ENCODE measurements at regions not wholly inside any gene's neighbourhood (a gene's known extent, or its start where the extent isn't known, plus 50 kb on each side); places are given as distances from the start of the nearest gene placed in this dataset.

DNA sequence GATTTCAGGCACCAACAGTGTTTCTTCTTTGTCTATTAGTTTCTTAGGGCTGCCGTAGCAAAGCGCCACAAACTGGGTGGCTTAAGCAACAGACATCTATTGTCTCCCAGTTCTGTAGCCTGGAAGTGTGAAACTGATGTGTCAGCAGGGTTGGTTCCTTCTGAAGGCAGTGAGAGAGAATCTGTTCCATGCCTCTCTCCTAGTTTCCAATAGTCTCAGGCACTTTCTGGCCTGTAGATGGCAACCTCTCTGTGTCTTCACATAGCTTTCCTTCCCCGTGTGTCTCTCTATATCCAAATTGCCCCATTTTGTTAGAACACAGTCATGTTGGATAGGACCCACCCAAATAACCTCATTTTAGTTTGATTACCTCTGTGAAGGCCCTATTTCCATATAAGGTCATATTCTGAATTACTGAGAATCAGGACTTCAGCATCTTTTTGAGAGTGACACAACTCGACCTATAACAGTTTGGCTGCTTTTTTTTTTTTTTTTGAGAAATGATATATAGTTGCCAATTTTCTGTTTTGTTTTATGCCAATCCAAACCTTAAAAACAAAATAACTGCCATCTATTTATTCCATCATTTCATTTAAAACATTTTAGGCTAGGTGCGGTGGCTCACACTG is 108.2 kb downstream of the SLC36A4 start:
- peak; percentile 20 to 48 (median 44); a peak in 3 of 6 replicates for TF ChIP-seq CTCF (IDR thresholded peaks at IDR 0.05 in 2 of 3, conservative IDR thresholded peaks at IDR 0.05 in 1 of 3; ENCODE audit: insufficient read depth in 2 of 3, low read depth in 1 of 3, low read length in 3 of 3)
- TF ChIP-seq C11orf30 (IDR thresholded peaks at IDR 0.05; ENCODE audit: low read depth): peak; percentile 75
- no peak for TF ChIP-seq HMGN3 (IDR thresholded peaks at IDR 0.05; ENCODE audit: borderline replicate concordance, extremely low read depth, insufficient read length, low read depth, low read length)
- peak; percentile 74 for TF ChIP-seq ZNF316 (IDR thresholded peaks at IDR 0.05)
- no peak for TF ChIP-seq MNT (conservative IDR thresholded peaks at IDR 0.05)
- TF ChIP-seq HNRNPUL1 (IDR thresholded peaks at IDR 0.05; ENCODE audit: low read length): no peak
- TF ChIP-seq KAT7 (CRISPR knock-in tag; IDR thresholded peaks at IDR 0.05; ENCODE audit: borderline replicate concordance): no peak
- TF ChIP-seq, protein P1, sequence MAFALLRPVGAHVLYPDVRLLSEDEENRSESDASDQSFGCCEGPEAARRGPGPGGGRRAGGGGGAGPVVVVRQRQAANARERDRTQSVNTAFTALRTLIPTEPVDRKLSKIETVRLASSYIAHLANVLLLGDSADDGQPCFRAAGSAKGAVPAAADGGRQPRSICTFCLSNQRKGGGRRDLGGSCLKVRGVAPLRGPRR (CRISPR knock-in tag; IDR thresholded peaks at IDR 0.05): no peak
- peak; percentile 80 for TF ChIP-seq MAFG (tag; conservative IDR thresholded peaks at IDR 0.05)
- TF ChIP-seq, protein P2, sequence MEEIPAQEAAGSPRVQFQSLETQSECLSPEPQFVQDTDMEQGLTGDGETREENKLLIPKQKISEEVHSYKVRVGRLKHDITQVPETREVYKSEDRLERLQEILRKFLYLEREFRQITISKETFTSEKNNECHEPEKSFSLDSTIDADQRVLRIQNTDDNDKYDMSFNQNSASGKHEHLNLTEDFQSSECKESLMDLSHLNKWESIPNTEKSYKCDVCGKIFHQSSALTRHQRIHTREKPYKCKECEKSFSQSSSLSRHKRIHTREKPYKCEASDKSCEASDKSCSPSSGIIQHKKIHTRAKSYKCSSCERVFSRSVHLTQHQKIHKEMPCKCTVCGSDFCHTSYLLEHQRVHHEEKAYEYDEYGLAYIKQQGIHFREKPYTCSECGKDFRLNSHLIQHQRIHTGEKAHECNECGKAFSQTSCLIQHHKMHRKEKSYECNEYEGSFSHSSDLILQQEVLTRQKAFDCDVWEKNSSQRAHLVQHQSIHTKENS (CRISPR knock-in tag; IDR thresholded peaks at IDR 0.05): no peak
- peak in 1 of 2 experiments; percentile 58; a peak in 3 of 4 replicates for TF ChIP-seq RAD21 (CRISPR knock-in tag; conservative IDR thresholded peaks at IDR 0.05 in 1 of 2, IDR thresholded peaks at IDR 0.05 in 1 of 2)
- TF ChIP-seq MAFK (IDR thresholded peaks at IDR 0.05; ENCODE audit: low read length): peak; percentile 52; the same call in 1 of the 2 replicates
- TF ChIP-seq MAFF (IDR thresholded peaks at IDR 0.05; ENCODE audit: low read length): peak; percentile 61; the same call in 1 of the 2 replicates
- no peak for TF ChIP-seq DMBX1 (CRISPR knock-in tag; IDR thresholded peaks at IDR 0.05; ENCODE audit: borderline replicate concordance)
- H4K20me1 ChIP-seq (replicated peaks; ENCODE audit: control insufficient read depth, insufficient read depth, low read length): no peaks in the 10 kb centered on the region
- H3K9me3 ChIP-seq (replicated peaks; ENCODE audit: control insufficient read depth, insufficient read depth, low read depth, low read length): no peaks in the 10 kb centered on the region
- FAIRE-seq (peak; percentile 49), DNase-seq (ENCODE audit: extremely low read depth in 1 of 4, low spot score in 3 of 4) (peak in 2 of 4 experiments; percentile 8 to 22), ATAC-seq (peak; percentile 80)
- no peaks in the 10 kb centered on the region for H3K79me2 ChIP-seq (ENCODE audit: control insufficient read depth, insufficient read depth, low read length)
- no peak overlapping the region for H3K4me3 ChIP-seq
- no peak overlapping the region for H2AFZ ChIP-seq (ENCODE audit: low read depth, low read length)
- H3K9me1 ChIP-seq (ENCODE audit: control insufficient read depth, insufficient read depth, low read length): no peaks in the 10 kb centered on the region
- no peak overlapping the region for H3K4me2 ChIP-seq (ENCODE audit: insufficient read depth, low read length)
- no TSS peak for BruUV-seq (replicated peaks)
- ChIA-PET CTCF (ENCODE audit: low intra/inter-chr PET ratio) (interaction anchor here (0.6 kb wide), 1 partner anchor 78 kb away, joined by 3 read pairs; no protein-coding TSS in a partner anchor), POLR2A (no interaction called here)
- no peak overlapping the region for H3K9ac ChIP-seq (ENCODE audit: insufficient read depth in 1 of 2, low read depth in 2 of 2, low read length in 2 of 2)
- intact Hi-C loops (cut with micrococcal nuclease): no loop called here
- H3K36me3 ChIP-seq (ENCODE audit: control insufficient read depth, insufficient read depth, low read length): no peaks in the 10 kb centered on the region
- in situ Hi-C loops (cut with MboI): no loop called here
- H3K4me1 ChIP-seq (replicated peaks in 1 of 2; ENCODE audit: control insufficient read depth in 2 of 2, insufficient read depth in 2 of 2, low read length in 2 of 2): no peaks in the 10 kb centered on the region
- H3K27me3 ChIP-seq (ENCODE audit: control insufficient read depth in 2 of 2, insufficient read depth in 2 of 2, low read length in 2 of 2): no peaks in the 10 kb centered on the region
- H3K27ac ChIP-seq (ENCODE audit: extremely low read depth, low read depth, low read length): no peak overlapping the region
- 1% methylated on average over 5 of the region's 5 CpGs for WGBS (ENCODE audit: insufficient coverage, low coverage, missing lambda C conversion rate)
